Esophagus muscularis mucosa (tissue), 4 donors: ENCODE measurements at regions not wholly inside any gene's neighbourhood (a gene's known extent, or its start where the extent isn't known, plus 50 kb on each side); places are given as distances from the start of the nearest gene placed in this dataset.

Experiments used
- EP300 ChIP-seq: sonication (generic); formaldehyde crosslinking; IDR thresholded peaks from one replicate; pipeline ENCODE4 v1.6.1; 2017; ENCODE audit warnings: antibody characterized with exemption
- POLR2A ChIP-seq: fragments of 450-650 bp; IDR thresholded peaks from one replicate; pipeline ENCODE4 v1.6.1; 2017; ENCODE audit warnings: antibody characterized with exemption, moderate library complexity, mild to moderate bottlenecking, low read depth
- TF ChIP-seq, protein P1 (sequence below), 3 experiments: fragments of 200-600 bp in 2 of 3; fragments of 450-650 bp in 1 of 3; sonication (generic) in 2 of 3; IDR thresholded peaks; one replicate each; pipeline ENCODE4 v1.5.1; 2017 to 2019; ENCODE audit warnings: antibody characterized with exemption in 3 of 3, mild to moderate bottlenecking in 2 of 3, moderate library complexity in 1 of 3

- TF ChIP-seq, protein P1, sequence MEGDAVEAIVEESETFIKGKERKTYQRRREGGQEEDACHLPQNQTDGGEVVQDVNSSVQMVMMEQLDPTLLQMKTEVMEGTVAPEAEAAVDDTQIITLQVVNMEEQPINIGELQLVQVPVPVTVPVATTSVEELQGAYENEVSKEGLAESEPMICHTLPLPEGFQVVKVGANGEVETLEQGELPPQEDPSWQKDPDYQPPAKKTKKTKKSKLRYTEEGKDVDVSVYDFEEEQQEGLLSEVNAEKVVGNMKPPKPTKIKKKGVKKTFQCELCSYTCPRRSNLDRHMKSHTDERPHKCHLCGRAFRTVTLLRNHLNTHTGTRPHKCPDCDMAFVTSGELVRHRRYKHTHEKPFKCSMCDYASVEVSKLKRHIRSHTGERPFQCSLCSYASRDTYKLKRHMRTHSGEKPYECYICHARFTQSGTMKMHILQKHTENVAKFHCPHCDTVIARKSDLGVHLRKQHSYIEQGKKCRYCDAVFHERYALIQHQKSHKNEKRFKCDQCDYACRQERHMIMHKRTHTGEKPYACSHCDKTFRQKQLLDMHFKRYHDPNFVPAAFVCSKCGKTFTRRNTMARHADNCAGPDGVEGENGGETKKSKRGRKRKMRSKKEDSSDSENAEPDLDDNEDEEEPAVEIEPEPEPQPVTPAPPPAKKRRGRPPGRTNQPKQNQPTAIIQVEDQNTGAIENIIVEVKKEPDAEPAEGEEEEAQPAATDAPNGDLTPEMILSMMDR (IDR thresholded peaks at IDR 0.05), result no peak
- TF ChIP-seq EP300, result no peak
- TF ChIP-seq POLR2A, result no peak
Measured at GRCh38 chr7:63073736-63074135, 924.9 kb upstream of the ZNF722 start.
